K562 (cell line): ENCODE measurements at regions not wholly inside any gene's neighbourhood (a gene's known extent, or its start where the extent isn't known, plus 50 kb on each side); places are given as distances from the start of the nearest gene placed in this dataset.

Experiments
- CEBPB ChIP-seq: fragments of 450-650 bp; IDR thresholded peaks from 2 replicates; pipeline ENCODE4 v1.6.1; 2016; ENCODE audit warnings: missing genetic modification characterization, missing compliant biosample characterization
- E2F5 ChIP-seq: sonication (generic); formaldehyde crosslinking; IDR thresholded peaks from 2 replicates; pipeline ENCODE4 v1.8.0; 2022; ENCODE audit warnings: mild to moderate bottlenecking, missing genetic modification reagents
- EP400 ChIP-seq: fragments of 450-650 bp; IDR thresholded peaks from 2 replicates; pipeline ENCODE4 v1.6.1; 2017; ENCODE audit warnings: antibody characterized with exemption, mild to moderate bottlenecking, moderate library complexity
- KLF1 ChIP-seq: fragments of 450-650 bp; IDR thresholded peaks from 2 replicates; pipeline ENCODE4 v1.6.1; 2016; ENCODE audit warnings: missing genetic modification characterization, missing compliant biosample characterization
- KLF16 ChIP-seq: IDR thresholded peaks from 2 replicates; pipeline ENCODE4 v1.6.1; 2016; ENCODE audit warnings: antibody characterized with exemption
- REST ChIP-seq, 2 experiments: fragments of 450-650 bp; formaldehyde crosslinking in 1 of 2; IDR thresholded peaks; 2 replicates each; pipeline versions ENCODE4 v1.4.0 to v1.6.1; 2014 to 2020; ENCODE audit warnings: mild to moderate bottlenecking in 2 of 2, borderline replicate concordance in 1 of 2, low read depth in 1 of 2
- SMAD4 ChIP-seq: fragments of 250-450 bp; sonication (Bioruptor Pico); conservative IDR thresholded peaks from 2 replicates; pipeline ENCODE4 v1.8.0; 2021; ENCODE audit warnings: inconsistent platforms, mild to moderate bottlenecking, moderate library complexity
- XRCC3 ChIP-seq: fragments of 450-650 bp; IDR thresholded peaks from 2 replicates; pipeline ENCODE4 v1.6.1; 2017; ENCODE audit warnings: mild to moderate bottlenecking, moderate library complexity
- ZFP30 ChIP-seq: fragments of 250-450 bp; sonication (Bioruptor Pico); IDR thresholded peaks from 2 replicates; pipeline ENCODE4 v1.8.0; 2022; ENCODE audit warnings: moderate library complexity, mild to moderate bottlenecking, inconsistent platforms, borderline replicate concordance

- peak; percentile 87 for TF ChIP-seq CEBPB (tag)
- no peak for TF ChIP-seq XRCC3
- TF ChIP-seq SMAD4, result peak; percentile 87
- no peak for TF ChIP-seq ZFP30 (CRISPR knock-in tag)
- peak; percentile 57; the same call in 1 of the 2 replicates for TF ChIP-seq KLF16
- TF ChIP-seq EP400, result peak; percentile 63
- no peak for TF ChIP-seq REST (IDR thresholded peaks at IDR 0.05; ENCODE audit: borderline replicate concordance)
- TF ChIP-seq REST (CRISPR knock-in tag; IDR thresholded peaks at IDR 0.05; ENCODE audit: low read depth), result no peak
- no peak for TF ChIP-seq KLF1 (tag)
- TF ChIP-seq E2F5 (CRISPR knock-in tag), result no peak
These were observed 69.1 kb downstream of the ARRDC3 start (continued) for GRCh38 chr5:91313757-91314673.
